DMS153 (cell line): ENCODE measurements at regions not wholly inside any gene's neighbourhood (a gene's known extent, or its start where the extent isn't known, plus 50 kb on each side); places are given as distances from the start of the nearest gene placed in this dataset.
A peak's percentile ranks its signal among the peaks of the same experiment; 100 is the strongest.

Experiments used
- DNase-seq: peaks from one replicate; lab custom pipeline; 2025; lab: John Stamatoyannopoulos, UW

- DNase-seq: no peak
Observed at GRCh38 chr2:2528846-2529245, 197.8 kb upstream of the MYT1L start.

- peak; percentile 44 for DNase-seq
Observed at GRCh38 chr2:2527148-2527547, 196.1 kb upstream of the MYT1L start.

GRCh38 chr2:2524348-2524941, 193.4 kb upstream of the MYT1L start:
- no peak for DNase-seq

- DNase-seq: no peak
Observed at GRCh38 chr2:2523461-2524347, 192.6 kb upstream of the MYT1L start.

GRCh38 chr2:2520401-2520811, 189.3 kb upstream of the MYT1L start:
- no peak for DNase-seq

GRCh38 chr2:2519381-2519780, 188.3 kb upstream of the MYT1L start:
- DNase-seq: no peak

- no peak for DNase-seq
Observed at GRCh38 chr2:2517399-2517798, 186.3 kb upstream of the MYT1L start.

GRCh38 chr2:2516386-2516785, 185.3 kb upstream of the MYT1L start:
- no peak for DNase-seq

GRCh38 chr2:2512931-2513330, 181.9 kb upstream of the MYT1L start:
- no peak for DNase-seq

GRCh38 chr2:2507417-2507997, 176.4 kb upstream of the MYT1L start:
- peak; percentile 13 for DNase-seq

GRCh38 chr2:2506536-2506935, 175.5 kb upstream of the MYT1L start:
- DNase-seq: no peak

GRCh38 chr2:2505604-2506003, 174.5 kb upstream of the MYT1L start:
- no peak for DNase-seq

GRCh38 chr2:2503864-2504418, 172.9 kb upstream of the MYT1L start:
- no peak for DNase-seq

GRCh38 chr2:2502201-2502549, 171.1 kb upstream of the MYT1L start:
- DNase-seq: no peak

- no peak for DNase-seq
Observed at GRCh38 chr2:2501454-2502200, 170.6 kb upstream of the MYT1L start.

- no peak for DNase-seq
Observed at GRCh38 chr2:2495606-2496005, 164.5 kb upstream of the MYT1L start.

GRCh38 chr2:2493496-2493895, 162.4 kb upstream of the MYT1L start:
- no peak for DNase-seq

GRCh38 chr2:2492800-2493199, 161.7 kb upstream of the MYT1L start:
- no peak for DNase-seq

- no peak for DNase-seq
Observed at GRCh38 chr2:2491964-2492363, 160.9 kb upstream of the MYT1L start.

- DNase-seq: no peak
Observed at GRCh38 chr2:2484301-2484700, 153.2 kb upstream of the MYT1L start.

GRCh38 chr2:2482851-2483250, 151.8 kb upstream of the MYT1L start:
- DNase-seq: no peak

- DNase-seq: peak; percentile 72
Observed at GRCh38 chr2:2472881-2473280, 141.8 kb upstream of the MYT1L start.
